GM23248 (cell line): ENCODE measurements at regions not wholly inside any gene's neighbourhood (a gene's known extent, or its start where the extent isn't known, plus 50 kb on each side); places are given as distances from the start of the nearest gene placed in this dataset.

Source experiments
- EZH2 ChIP-seq: fragments of 200-600 bp; sonication (generic); IDR thresholded peaks from 2 replicates; pipeline ENCODE4 v1.6.1; 2018; ENCODE audit warnings: antibody characterized with exemption, mild to moderate bottlenecking; ENCODE audit not compliant: insufficient read depth, poor library complexity, severe bottlenecking
- EZH2phosphoT487 ChIP-seq: fragments of 200-600 bp; sonication (generic); IDR thresholded peaks from 2 replicates; pipeline ENCODE4 v1.6.1; 2018; ENCODE audit warnings: antibody characterized with exemption, moderate library complexity, mild to moderate bottlenecking, low read depth; ENCODE audit not compliant: insufficient read depth

GRCh38 chr2:16114070-16114469 is 173.7 kb downstream of the MYCN start:
- TF ChIP-seq EZH2 (no peak), EZH2phosphoT487 (no peak)
